Natural killer cell (primary cell): ENCODE measurements at regions not wholly inside any gene's neighbourhood (a gene's known extent, or its start where the extent isn't known, plus 50 kb on each side); places are given as distances from the start of the nearest gene placed in this dataset.

Experiments
- ATAC-seq, 3 donors: fragments of 150-1000 bp in 2 of 3; fragments of 200-7000 bp in 1 of 3; cut with Tn5 transposase; 1 replicate in 1 of 3; 2 replicates in 2 of 3; pipeline ENCODE4 v1.10.0; 2021; ENCODE audit warnings: mild to moderate bottlenecking in 2 of 3, moderate library complexity in 2 of 3
- DNase-seq, 2 donors: peaks; one replicate each; pipeline versions ENCODE4 v3.0.0 to v3.0.0-alpha.2; 2013 to 2021; ENCODE audit warnings: mixed read lengths in 1 of 2
- H3K27ac ChIP-seq: one replicate; pipeline ENCODE4 v1.5.1; 2013; ENCODE audit warnings: mild to moderate bottlenecking, low read length
- H3K27me3 ChIP-seq: one replicate; pipeline ENCODE4 v1.6.1; 2013; ENCODE audit warnings: low read length; ENCODE audit not compliant: control insufficient read depth, insufficient read depth
- H3K36me3 ChIP-seq: one replicate; pipeline ENCODE4 v1.6.1; 2013; ENCODE audit warnings: low read length; ENCODE audit not compliant: control insufficient read depth, insufficient read depth
- H3K4me1 ChIP-seq: one replicate; pipeline ENCODE4 v1.6.1; 2013; ENCODE audit warnings: low read length; ENCODE audit not compliant: control insufficient read depth, insufficient read depth
- H3K4me3 ChIP-seq: one replicate; pipeline ENCODE4 v1.5.1; 2013; ENCODE audit warnings: low read length
- H3K9me3 ChIP-seq: one replicate; pipeline ENCODE4 v1.6.1; 2013; ENCODE audit warnings: low read length; ENCODE audit not compliant: control insufficient read depth, insufficient read depth
- H3K27ac Mint-ChIP-seq, 2 donors: one replicate each; pipeline ENCODE4 v1.8.0; 2022; ENCODE audit warnings: mild to moderate bottlenecking in 2 of 2, mixed read lengths in 2 of 2, moderate library complexity in 1 of 2
- H3K27me3 Mint-ChIP-seq, 2 donors: one replicate each; pipeline ENCODE4 v1.8.0; 2022; ENCODE audit warnings: low read depth in 2 of 2, mixed read lengths in 2 of 2
- H3K36me3 Mint-ChIP-seq: one replicate; pipeline ENCODE4 v1.8.0; 2022; ENCODE audit warnings: mixed read lengths
- H3K4me1 Mint-ChIP-seq, 2 donors: one replicate each; pipeline ENCODE4 v1.8.0; 2022; ENCODE audit warnings: mixed read lengths in 2 of 2
- H3K4me3 Mint-ChIP-seq: one replicate; pipeline ENCODE4 v1.8.0; 2022; ENCODE audit warnings: mild to moderate bottlenecking, moderate library complexity, mixed read lengths
- H3K9me3 Mint-ChIP-seq, 2 donors: one replicate each; pipeline ENCODE4 v1.8.0; 2022; ENCODE audit warnings: mixed read lengths in 2 of 2
- WGBS: methylation state at CpG from one replicate; pipeline ENCODE4 v1.1.7; 2013; ENCODE audit warnings: missing lambda C conversion rate; ENCODE audit not compliant: insufficient coverage; 5-methylcytosine and 5-hydroxymethylcytosine counted together
- intact Hi-C: fragments of 100-400 bp; cut with micrococcal nuclease; formaldehyde crosslinking; loops from one replicate; pipeline ENCODE4 v1.14.2; 2022
- TF ChIP-seq, protein P1 (sequence below): fragments of 200-600 bp; IDR thresholded peaks from one replicate; pipeline ENCODE4 v1.8.0; 2022; ENCODE audit warnings: antibody characterized with exemption

GRCh38 chr5:2442496-2443354 lies 308.8 kb downstream of the IRX2 start:
- Mint-ChIP-seq H3K9me3 (peaks cover 4 to 5% of the 10 kb centered on the region in 2 donors), H3K27me3 (peaks cover 0 to 3% of the 10 kb centered on the region in 2 donors), H3K36me3 (no peaks in the 10 kb centered on the region), H3K4me3 (no peak overlapping the region), H3K27ac (no peak overlapping the region), H3K4me1 (no peaks in the 10 kb centered on the region)
- DNase-seq (no peak), ATAC-seq (no peak)
- H3K27ac ChIP-seq = no peak overlapping the region
- peaks cover 5% of the 10 kb centered on the region for H3K9me3 ChIP-seq
- no peaks in the 10 kb centered on the region for H3K27me3 ChIP-seq
- intact Hi-C loops = no loop called here
- no peak overlapping the region for H3K4me3 ChIP-seq
- no peaks in the 10 kb centered on the region for H3K4me1 ChIP-seq
- TF ChIP-seq, protein P1, sequence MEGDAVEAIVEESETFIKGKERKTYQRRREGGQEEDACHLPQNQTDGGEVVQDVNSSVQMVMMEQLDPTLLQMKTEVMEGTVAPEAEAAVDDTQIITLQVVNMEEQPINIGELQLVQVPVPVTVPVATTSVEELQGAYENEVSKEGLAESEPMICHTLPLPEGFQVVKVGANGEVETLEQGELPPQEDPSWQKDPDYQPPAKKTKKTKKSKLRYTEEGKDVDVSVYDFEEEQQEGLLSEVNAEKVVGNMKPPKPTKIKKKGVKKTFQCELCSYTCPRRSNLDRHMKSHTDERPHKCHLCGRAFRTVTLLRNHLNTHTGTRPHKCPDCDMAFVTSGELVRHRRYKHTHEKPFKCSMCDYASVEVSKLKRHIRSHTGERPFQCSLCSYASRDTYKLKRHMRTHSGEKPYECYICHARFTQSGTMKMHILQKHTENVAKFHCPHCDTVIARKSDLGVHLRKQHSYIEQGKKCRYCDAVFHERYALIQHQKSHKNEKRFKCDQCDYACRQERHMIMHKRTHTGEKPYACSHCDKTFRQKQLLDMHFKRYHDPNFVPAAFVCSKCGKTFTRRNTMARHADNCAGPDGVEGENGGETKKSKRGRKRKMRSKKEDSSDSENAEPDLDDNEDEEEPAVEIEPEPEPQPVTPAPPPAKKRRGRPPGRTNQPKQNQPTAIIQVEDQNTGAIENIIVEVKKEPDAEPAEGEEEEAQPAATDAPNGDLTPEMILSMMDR = no peak
- 89% methylated on average over 31 of the region's 31 CpGs for WGBS
- no peaks in the 10 kb centered on the region for H3K36me3 ChIP-seq

GRCh38 chr5:2441495-2442180 lies 309.8 kb downstream of the IRX2 start:
- no peaks in the 10 kb centered on the region for H3K36me3 ChIP-seq
- H3K4me3 ChIP-seq = no peak overlapping the region
- Mint-ChIP-seq H3K27me3 (no peaks in the 10 kb centered on the region), H3K4me1 (no peaks in the 10 kb centered on the region), H3K27ac (no peak overlapping the region), H3K4me3 (no peak overlapping the region), H3K9me3 (no peaks in the 10 kb centered on the region), H3K36me3 (no peaks in the 10 kb centered on the region)
- ATAC-seq (no peak), DNase-seq (no peak)
- intact Hi-C loops = no loop called here
- H3K27ac ChIP-seq = no peak overlapping the region
- WGBS = 83% methylated on average over 13 of the region's 14 CpGs
- TF ChIP-seq, protein P1 = no peak
- H3K27me3 ChIP-seq = no peaks in the 10 kb centered on the region
- H3K4me1 ChIP-seq = no peaks in the 10 kb centered on the region
- peaks cover 5% of the 10 kb centered on the region for H3K9me3 ChIP-seq

DNA sequence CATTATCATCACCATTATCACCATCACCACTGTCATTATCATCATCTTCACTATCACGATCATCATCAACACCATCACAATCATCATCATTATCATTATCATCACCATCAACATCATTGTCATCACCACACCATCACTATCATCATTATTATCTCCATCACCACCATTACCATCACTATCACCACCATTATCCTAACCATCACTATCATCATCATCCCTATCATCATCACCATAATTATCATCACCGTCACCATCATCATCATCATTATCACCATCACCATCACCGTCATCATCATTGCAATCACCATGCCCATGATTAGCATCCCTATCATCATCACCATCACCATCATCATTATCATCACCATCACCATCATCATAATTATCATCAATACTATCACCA lies 311.9 kb downstream of the IRX2 start:
- Mint-ChIP-seq H3K9me3 (no peaks in the 10 kb centered on the region), H3K4me1 (no peaks in the 10 kb centered on the region), H3K4me3 (no peak overlapping the region), H3K36me3 (no peaks in the 10 kb centered on the region), H3K27ac (no peak overlapping the region), H3K27me3 (no peaks in the 10 kb centered on the region)
- ATAC-seq = no peak
- H3K9me3 ChIP-seq = peaks cover 5% of the 10 kb centered on the region
- intact Hi-C loops = no loop called here
- WGBS = 92% methylated on average over 3 of the region's 3 CpGs
- H3K27ac ChIP-seq = no peak overlapping the region
- H3K4me1 ChIP-seq = no peaks in the 10 kb centered on the region
- no peak overlapping the region for H3K4me3 ChIP-seq
- H3K36me3 ChIP-seq = no peaks in the 10 kb centered on the region
- H3K27me3 ChIP-seq = no peaks in the 10 kb centered on the region
- TF ChIP-seq, protein P1 = no peak
- no peak for DNase-seq
